Esophagus muscularis mucosa (tissue), 4 donors: ENCODE measurements at regions not wholly inside any gene's neighbourhood (a gene's known extent, or its start where the extent isn't known, plus 50 kb on each side); places are given as distances from the start of the nearest gene placed in this dataset.

Source experiments
- EP300 ChIP-seq: sonication (generic); formaldehyde crosslinking; IDR thresholded peaks from one replicate; pipeline ENCODE4 v1.6.1; 2017; ENCODE audit warnings: antibody characterized with exemption
- POLR2A ChIP-seq: fragments of 450-650 bp; IDR thresholded peaks from one replicate; pipeline ENCODE4 v1.6.1; 2017; ENCODE audit warnings: antibody characterized with exemption, moderate library complexity, mild to moderate bottlenecking, low read depth
- POLR2AphosphoS5 ChIP-seq, 2 donors: sonication (generic); formaldehyde crosslinking; IDR thresholded peaks; one replicate each; pipeline ENCODE4 v1.6.1; 2017; ENCODE audit warnings: antibody characterized with exemption in 2 of 2
- TF ChIP-seq, protein P1 (sequence below), 3 experiments: fragments of 200-600 bp in 2 of 3; fragments of 450-650 bp in 1 of 3; sonication (generic) in 2 of 3; IDR thresholded peaks; one replicate each; pipeline ENCODE4 v1.5.1; 2017 to 2019; ENCODE audit warnings: antibody characterized with exemption in 3 of 3, mild to moderate bottlenecking in 2 of 3, moderate library complexity in 1 of 3

DNA sequence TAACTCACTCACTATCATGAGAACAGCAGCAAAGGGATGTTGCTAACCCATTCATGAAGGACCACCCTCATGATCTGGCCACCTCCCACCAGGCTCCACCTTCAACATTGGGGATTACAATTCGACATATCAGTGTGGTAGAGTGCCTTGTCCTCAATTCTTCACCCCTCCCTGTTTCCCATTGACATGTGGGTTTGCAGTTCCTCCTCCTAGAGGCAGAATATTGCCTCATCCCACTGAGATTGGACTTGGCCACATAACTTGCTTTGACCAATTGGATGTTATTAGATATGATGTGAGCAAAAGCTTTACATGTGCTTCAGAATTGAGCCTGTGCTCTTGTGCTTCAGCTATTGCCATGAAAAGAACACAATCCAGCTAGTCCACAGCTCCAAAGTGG, 217.0 kb upstream of the CXCR4 start:
- TF ChIP-seq EP300 (no peak), POLR2A (no peak), POLR2AphosphoS5 (IDR thresholded peaks at IDR 0.05) (no peak)
- TF ChIP-seq, protein P1, sequence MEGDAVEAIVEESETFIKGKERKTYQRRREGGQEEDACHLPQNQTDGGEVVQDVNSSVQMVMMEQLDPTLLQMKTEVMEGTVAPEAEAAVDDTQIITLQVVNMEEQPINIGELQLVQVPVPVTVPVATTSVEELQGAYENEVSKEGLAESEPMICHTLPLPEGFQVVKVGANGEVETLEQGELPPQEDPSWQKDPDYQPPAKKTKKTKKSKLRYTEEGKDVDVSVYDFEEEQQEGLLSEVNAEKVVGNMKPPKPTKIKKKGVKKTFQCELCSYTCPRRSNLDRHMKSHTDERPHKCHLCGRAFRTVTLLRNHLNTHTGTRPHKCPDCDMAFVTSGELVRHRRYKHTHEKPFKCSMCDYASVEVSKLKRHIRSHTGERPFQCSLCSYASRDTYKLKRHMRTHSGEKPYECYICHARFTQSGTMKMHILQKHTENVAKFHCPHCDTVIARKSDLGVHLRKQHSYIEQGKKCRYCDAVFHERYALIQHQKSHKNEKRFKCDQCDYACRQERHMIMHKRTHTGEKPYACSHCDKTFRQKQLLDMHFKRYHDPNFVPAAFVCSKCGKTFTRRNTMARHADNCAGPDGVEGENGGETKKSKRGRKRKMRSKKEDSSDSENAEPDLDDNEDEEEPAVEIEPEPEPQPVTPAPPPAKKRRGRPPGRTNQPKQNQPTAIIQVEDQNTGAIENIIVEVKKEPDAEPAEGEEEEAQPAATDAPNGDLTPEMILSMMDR (IDR thresholded peaks at IDR 0.05): no peak
